CD4-positive, alpha-beta T cell (primary cell): ENCODE measurements at regions not wholly inside any gene's neighbourhood (a gene's known extent, or its start where the extent isn't known, plus 50 kb on each side); places are given as distances from the start of the nearest gene placed in this dataset.

Source experiments
- ATAC-seq: fragments of 200-7000 bp; cut with Tn5 transposase; one replicate; pipeline ENCODE4 v1.10.0; 2022; ENCODE audit warnings: mild to moderate bottlenecking; ENCODE audit not compliant: poor library complexity
- CTCF ChIA-PET: fragments of 350-600 bp; sonication (Branson Sonifier 250); formaldehyde crosslinking; loops from one replicate; lab custom pipeline; 2021; ENCODE audit warnings: antibody characterized with exemption, inconsistent platforms; lab: Charles Lee
- POLR2A ChIA-PET: fragments of 350-600 bp; sonication (Branson Sonifier 250); formaldehyde crosslinking; loops from one replicate; lab custom pipeline; 2021; ENCODE audit warnings: antibody characterized with exemption, inconsistent platforms; lab: Charles Lee
- DNase-seq, 14 experiments: peaks; one replicate each; pipeline ENCODE4 v3.0.0-alpha.2; 2013 to 2020; ENCODE audit warnings: mixed read lengths in 2 of 14
- H3K27ac ChIP-seq, 2 donors: one replicate each; pipeline versions ENCODE4 v1.5.1 to v1.7.0; 2013; ENCODE audit warnings: low read length in 2 of 2, low read depth in 1 of 2, mild to moderate bottlenecking in 1 of 2
- H3K27me3 ChIP-seq, 2 experiments: 1 replicate in 1 of 2; 2 replicates in 1 of 2; pipeline versions ENCODE4 v1.6.1 to v1.7.0; 2013; ENCODE audit warnings: low read length in 2 of 2, control low read depth in 1 of 2, mild to moderate bottlenecking in 1 of 2, moderate library complexity in 1 of 2; ENCODE audit not compliant: insufficient read depth in 2 of 2, control insufficient read depth in 1 of 2
- H3K36me3 ChIP-seq: one replicate; pipeline ENCODE4 v1.6.1; 2013; ENCODE audit warnings: low read length, control low read depth; ENCODE audit not compliant: insufficient read depth
- H3K4me1 ChIP-seq: one replicate; pipeline ENCODE4 v1.6.1; 2013; ENCODE audit warnings: low read length, control low read depth; ENCODE audit not compliant: insufficient read depth
- H3K4me3 ChIP-seq: one replicate; pipeline ENCODE4 v1.5.1; 2013; ENCODE audit warnings: mild to moderate bottlenecking, low read length, moderate library complexity
- H3K9me3 ChIP-seq, 2 experiments: 1 replicate in 1 of 2; 2 replicates in 1 of 2; pipeline versions ENCODE4 v1.6.1 to v1.7.0; 2013; ENCODE audit warnings: low read length in 2 of 2, mild to moderate bottlenecking in 2 of 2, control low read depth in 1 of 2, moderate library complexity in 1 of 2; ENCODE audit not compliant: control insufficient read depth in 1 of 2, insufficient read depth in 1 of 2
- H3K27ac Mint-ChIP-seq: one replicate; pipeline ENCODE4 v1.8.0; 2020; ENCODE audit warnings: mixed read lengths
- H3K27me3 Mint-ChIP-seq: one replicate; pipeline ENCODE4 v1.8.0; 2021; ENCODE audit warnings: mixed read lengths
- H3K36me3 Mint-ChIP-seq: one replicate; pipeline ENCODE4 v1.8.0; 2021; ENCODE audit warnings: low read depth, mixed read lengths
- H3K4me1 Mint-ChIP-seq: one replicate; pipeline ENCODE4 v1.8.0; 2021; ENCODE audit warnings: low read depth, mixed read lengths
- H3K4me3 Mint-ChIP-seq: one replicate; pipeline ENCODE4 v1.8.0; 2020; ENCODE audit warnings: mild to moderate bottlenecking, mixed read lengths
- H3K9me3 Mint-ChIP-seq: one replicate; pipeline ENCODE4 v1.8.0; 2020; ENCODE audit warnings: mixed read lengths
- intact Hi-C, 2 experiments: fragments of 100-400 bp; cut with DNase I in 1 of 2; cut with micrococcal nuclease in 1 of 2; formaldehyde crosslinking; loops; one replicate each; pipeline versions ENCODE4 v1.15.1 to v1.9.0; 2023 to 2025; cut with DNase I, micrococcal nuclease
- TF ChIP-seq, protein P1 (sequence below): fragments of 200-600 bp; IDR thresholded peaks from one replicate; pipeline ENCODE4 v1.8.0; 2022; ENCODE audit warnings: antibody characterized with exemption, mild to moderate bottlenecking

DNA sequence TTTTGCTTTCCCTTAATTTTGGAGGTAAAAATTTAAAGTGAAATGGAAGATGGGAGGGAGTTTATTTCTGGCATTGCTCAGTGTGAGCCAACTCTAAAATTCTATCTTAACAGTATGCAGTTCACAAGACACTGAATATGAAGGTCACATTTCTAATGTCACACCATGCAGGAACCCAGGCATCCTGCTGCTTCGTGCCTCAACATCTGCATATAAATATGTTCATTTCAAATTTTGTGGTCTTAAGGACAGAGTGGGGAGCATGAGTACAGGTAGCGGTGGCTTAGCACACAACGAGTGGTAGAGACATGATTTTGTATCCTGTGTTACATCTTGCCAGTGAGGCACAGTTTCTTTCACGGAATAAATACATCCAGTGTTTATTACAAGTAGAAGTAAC, 102.4 kb downstream of the ARL4C start:
- TF ChIP-seq, protein P1, sequence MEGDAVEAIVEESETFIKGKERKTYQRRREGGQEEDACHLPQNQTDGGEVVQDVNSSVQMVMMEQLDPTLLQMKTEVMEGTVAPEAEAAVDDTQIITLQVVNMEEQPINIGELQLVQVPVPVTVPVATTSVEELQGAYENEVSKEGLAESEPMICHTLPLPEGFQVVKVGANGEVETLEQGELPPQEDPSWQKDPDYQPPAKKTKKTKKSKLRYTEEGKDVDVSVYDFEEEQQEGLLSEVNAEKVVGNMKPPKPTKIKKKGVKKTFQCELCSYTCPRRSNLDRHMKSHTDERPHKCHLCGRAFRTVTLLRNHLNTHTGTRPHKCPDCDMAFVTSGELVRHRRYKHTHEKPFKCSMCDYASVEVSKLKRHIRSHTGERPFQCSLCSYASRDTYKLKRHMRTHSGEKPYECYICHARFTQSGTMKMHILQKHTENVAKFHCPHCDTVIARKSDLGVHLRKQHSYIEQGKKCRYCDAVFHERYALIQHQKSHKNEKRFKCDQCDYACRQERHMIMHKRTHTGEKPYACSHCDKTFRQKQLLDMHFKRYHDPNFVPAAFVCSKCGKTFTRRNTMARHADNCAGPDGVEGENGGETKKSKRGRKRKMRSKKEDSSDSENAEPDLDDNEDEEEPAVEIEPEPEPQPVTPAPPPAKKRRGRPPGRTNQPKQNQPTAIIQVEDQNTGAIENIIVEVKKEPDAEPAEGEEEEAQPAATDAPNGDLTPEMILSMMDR: no peak
- Mint-ChIP-seq H3K27ac (peak overlapping the region; percentile 96), H3K4me1 (peaks cover 77% of the 10 kb centered on the region), H3K4me3 (peak overlapping the region; percentile 82), H3K36me3 (no peaks in the 10 kb centered on the region), H3K27me3 (no peaks in the 10 kb centered on the region), H3K9me3 (no peaks in the 10 kb centered on the region)
- ChIA-PET CTCF (no interaction called here), POLR2A (interaction anchor here (1.1 to 2.3 kb wide), 3 partner anchors 30 to 58 kb away, joined by 3 to 9 read pairs (median 3); no protein-coding TSS in a partner anchor)
- peak overlapping the region in 1 of 2 donors; percentile 14 for H3K27ac ChIP-seq
- H3K27me3 ChIP-seq: no peaks in the 10 kb centered on the region
- H3K9me3 ChIP-seq: no peaks in the 10 kb centered on the region
- no peak overlapping the region for H3K4me3 ChIP-seq
- intact Hi-C loops: no loop called here
- ATAC-seq (no peak), DNase-seq (peak in 1 of 14 experiments; percentile 35)
- H3K36me3 ChIP-seq: no peaks in the 10 kb centered on the region
- H3K4me1 ChIP-seq: peaks cover 49% of the 10 kb centered on the region

DNA sequence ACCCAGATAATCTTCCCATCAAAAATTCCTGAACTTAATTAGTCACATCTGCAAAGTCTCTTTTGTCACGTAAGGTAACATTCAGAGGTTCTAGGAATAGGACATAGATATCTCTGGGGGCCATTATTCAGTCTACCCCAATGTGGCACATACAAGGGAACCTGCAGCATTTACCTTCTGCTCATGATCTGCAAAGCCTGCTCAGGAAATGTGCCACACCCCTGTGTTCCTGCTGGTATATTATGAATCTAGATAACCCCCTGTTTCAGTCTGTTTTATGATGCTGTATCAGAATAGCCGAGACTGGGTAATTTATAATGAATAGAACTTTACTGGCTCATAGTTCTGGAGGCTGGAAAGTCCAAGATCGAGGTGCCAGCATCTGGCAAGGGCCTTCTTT, 103.5 kb downstream of the ARL4C start:
- peak overlapping the region; percentile 96 for H3K27ac Mint-ChIP-seq
- H3K27ac ChIP-seq: peak overlapping the region; percentile 26 to 52
- TF ChIP-seq, protein P1: no peak
- peaks cover 76% of the 10 kb centered on the region for H3K4me1 Mint-ChIP-seq
- no peaks in the 10 kb centered on the region for H3K27me3 ChIP-seq
- peaks cover 44% of the 10 kb centered on the region for H3K4me1 ChIP-seq
- no peaks in the 10 kb centered on the region for H3K9me3 Mint-ChIP-seq
- H3K4me3 ChIP-seq: peak overlapping the region; percentile 10
- no peaks in the 10 kb centered on the region for H3K27me3 Mint-ChIP-seq
- intact Hi-C loops: loop anchor here in 1 of 2 experiments (2.0 kb wide), 1 partner anchor 29 kb away; no protein-coding TSS in a partner anchor
- POLR2A ChIA-PET: interaction anchor here (1.0 kb wide), 4 partner anchors 19 to 103 kb away, joined by 3 to 4 read pairs (median 3); no protein-coding TSS in a partner anchor
- DNase-seq: peak in 5 of 14 experiments; percentile 29 to 62 (median 33)
- H3K9me3 ChIP-seq: no peaks in the 10 kb centered on the region
- ATAC-seq: peak; percentile 79
- no peaks in the 10 kb centered on the region for H3K36me3 ChIP-seq
- H3K4me3 Mint-ChIP-seq: peak overlapping the region; percentile 82
- H3K36me3 Mint-ChIP-seq: no peaks in the 10 kb centered on the region
- CTCF ChIA-PET: interaction anchor here (1.1 kb wide), 1 partner anchor 26 kb away, joined by 3 read pairs; no protein-coding TSS in a partner anchor

DNA sequence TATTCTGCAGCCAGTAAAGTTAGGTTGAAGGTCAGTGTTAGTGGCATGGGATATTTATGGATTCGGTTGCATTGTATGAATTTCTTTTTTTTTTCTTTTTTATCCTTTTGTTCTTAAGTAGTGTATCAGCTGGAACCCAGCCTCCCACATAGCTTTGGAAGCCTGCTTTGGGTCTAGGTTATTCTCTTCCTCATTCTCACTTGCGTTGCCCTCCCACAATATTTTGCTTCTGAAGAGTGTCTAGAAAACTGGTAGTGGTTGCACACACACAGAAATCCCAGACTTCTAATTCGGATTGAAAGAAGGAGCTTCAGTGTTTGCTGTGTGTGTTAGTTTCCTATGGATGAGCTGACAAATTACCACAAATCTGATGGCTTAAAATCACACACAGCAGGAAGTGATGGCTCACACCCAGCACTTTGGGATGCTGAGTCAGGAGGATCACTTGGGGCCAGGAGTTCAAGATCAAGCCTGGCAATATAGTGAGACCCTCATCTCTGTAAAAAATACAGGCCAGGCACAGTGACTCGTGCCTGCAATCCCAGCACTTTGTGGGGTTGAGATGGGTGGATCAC, 104.8 kb downstream of the ARL4C start:
- intact Hi-C loops: loop anchor here in 1 of 2 experiments (2.0 kb wide), 1 partner anchor 31 kb away; no protein-coding TSS in a partner anchor
- H3K9me3 ChIP-seq: no peaks in the 10 kb centered on the region
- ChIA-PET CTCF (interaction anchor here (1.1 to 1.3 kb wide), 3 partner anchors 23 to 103 kb away, joined by 3 to 4 read pairs (median 3); no protein-coding TSS in a partner anchor), POLR2A (interaction anchor here (0.9 to 1.9 kb wide), 5 partner anchors 17 to 102 kb away, joined by 3 to 5 read pairs (median 4); no protein-coding TSS in a partner anchor)
- H3K27me3 ChIP-seq: no peaks in the 10 kb centered on the region
- ATAC-seq (no peak), DNase-seq (no peak)
- Mint-ChIP-seq H3K27ac (peak overlapping the region; percentile 96), H3K36me3 (no peaks in the 10 kb centered on the region), H3K4me1 (peaks cover 68% of the 10 kb centered on the region), H3K9me3 (no peaks in the 10 kb centered on the region), H3K27me3 (no peaks in the 10 kb centered on the region), H3K4me3 (no peak overlapping the region)
- no peaks in the 10 kb centered on the region for H3K36me3 ChIP-seq
- no peak overlapping the region for H3K4me3 ChIP-seq
- TF ChIP-seq, protein P1: no peak
- peak overlapping the region; percentile 17 to 26 for H3K27ac ChIP-seq
- peaks cover 43% of the 10 kb centered on the region for H3K4me1 ChIP-seq
